Psoas muscle (tissue), 7 donors: ENCODE measurements at regions not wholly inside any gene's neighbourhood (a gene's known extent, or its start where the extent isn't known, plus 50 kb on each side); places are given as distances from the start of the nearest gene placed in this dataset.

Experiments used
- ATAC-seq, 4 donors: fragments of 200-7000 bp; cut with Tn5 transposase; one replicate each; pipeline ENCODE4 v1.9.1; 2020; ENCODE audit warnings: moderate library complexity in 3 of 4, mild to moderate bottlenecking in 2 of 4
- DNase-seq, 2 donors: peaks; one replicate each; pipeline ENCODE4 v3.0.0-alpha.2; 2020
- H3K27ac ChIP-seq: fragments of 200-600 bp; one replicate; pipeline ENCODE4 v1.8.0; 2022
- H3K27me3 ChIP-seq, 3 donors: fragments of 200-600 bp in 1 of 3; one replicate each; pipeline versions ENCODE4 v1.6.1 to v1.8.0; 2013 to 2022; ENCODE audit warnings: low read length in 2 of 3, mild to moderate bottlenecking in 2 of 3, moderate library complexity in 1 of 3; ENCODE audit not compliant: insufficient read depth in 3 of 3
- H3K36me3 ChIP-seq, 2 donors: fragments of 200-600 bp in 1 of 2; one replicate each; pipeline versions ENCODE4 v1.6.1 to v1.8.0; 2013 to 2022; ENCODE audit warnings: low read depth in 1 of 2, mild to moderate bottlenecking in 1 of 2, moderate library complexity in 1 of 2; ENCODE audit not compliant: insufficient read depth in 1 of 2
- H3K4me1 ChIP-seq: fragments of 200-600 bp; one replicate; pipeline ENCODE4 v1.8.0; 2022
- H3K4me3 ChIP-seq: fragments of 200-600 bp; one replicate; pipeline ENCODE4 v1.8.0; 2022; ENCODE audit warnings: mild to moderate bottlenecking
- H3K9me3 ChIP-seq: fragments of 200-600 bp; one replicate; pipeline ENCODE4 v1.8.0; 2022
- WGBS, 3 donors: extraction: QIAGEN DNeasy Blood & Tissue Kit; methylation state at CpG; one replicate each; pipeline versions ENCODE4 v1.1.6 to v1.1.7; 2013; 5-methylcytosine and 5-hydroxymethylcytosine counted together
- intact Hi-C, 2 donors: fragments of 100-400 bp; cut with DNase I; formaldehyde crosslinking; loops; one replicate each; pipeline versions ENCODE4 v1.11.0 to v1.14.2; 2022
- TF ChIP-seq, protein P1 (sequence below): fragments of 200-600 bp; IDR thresholded peaks from one replicate; pipeline ENCODE4 v1.8.0; 2022; ENCODE audit warnings: antibody characterized with exemption
- donor health status: healthy with polysubstance abuse.
- donor health status: DM: no; HTN: no; CAD: no; lungs with moderate emphysema.
- donor health status: Bipolar disorder and iron deficiency.
- donor health status: healthy.
- donor health status: DM: yes; HTN: yes; CAD: no.
- donor health status: DM: no; HTN: no; CAD: no.
- donor health status: DM: yes; HTN: yes; CAD: no.

DNA sequence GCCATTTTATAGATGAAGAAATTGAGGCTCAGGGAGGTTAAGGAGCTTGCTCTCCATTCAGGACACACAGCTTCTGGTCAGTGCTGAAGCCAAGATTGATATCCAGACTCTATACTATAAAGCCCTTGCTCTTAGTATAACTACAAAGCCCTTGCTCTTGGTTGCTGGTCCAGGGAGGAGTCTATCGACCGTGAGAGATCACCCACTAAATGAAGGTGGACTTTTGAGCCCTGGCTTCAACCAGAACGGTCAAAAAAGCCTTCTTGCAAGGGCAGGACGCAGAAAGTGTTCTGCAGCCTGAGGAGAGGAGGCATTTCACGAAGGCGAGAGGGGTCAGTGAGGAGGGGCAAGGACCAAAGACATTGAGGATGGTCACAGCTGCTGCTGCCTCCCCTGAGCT lies 176.3 kb downstream of the CYP26A1 start:
- Histone ChIP-seq H3K4me1 (no peaks in the 10 kb centered on the region), H3K4me3 (no peak overlapping the region), H3K9me3 (no peaks in the 10 kb centered on the region), H3K27me3 (peaks cover 0 to 8% (median 0%) of the 10 kb centered on the region in 3 donors), H3K27ac (no peak overlapping the region), H3K36me3 (no peaks in the 10 kb centered on the region)
- intact Hi-C loops: no loop called here
- 78 to 81% (median 79%) methylated on average over 6 of the region's 6 CpGs for WGBS, 3 donors
- TF ChIP-seq, protein P1, sequence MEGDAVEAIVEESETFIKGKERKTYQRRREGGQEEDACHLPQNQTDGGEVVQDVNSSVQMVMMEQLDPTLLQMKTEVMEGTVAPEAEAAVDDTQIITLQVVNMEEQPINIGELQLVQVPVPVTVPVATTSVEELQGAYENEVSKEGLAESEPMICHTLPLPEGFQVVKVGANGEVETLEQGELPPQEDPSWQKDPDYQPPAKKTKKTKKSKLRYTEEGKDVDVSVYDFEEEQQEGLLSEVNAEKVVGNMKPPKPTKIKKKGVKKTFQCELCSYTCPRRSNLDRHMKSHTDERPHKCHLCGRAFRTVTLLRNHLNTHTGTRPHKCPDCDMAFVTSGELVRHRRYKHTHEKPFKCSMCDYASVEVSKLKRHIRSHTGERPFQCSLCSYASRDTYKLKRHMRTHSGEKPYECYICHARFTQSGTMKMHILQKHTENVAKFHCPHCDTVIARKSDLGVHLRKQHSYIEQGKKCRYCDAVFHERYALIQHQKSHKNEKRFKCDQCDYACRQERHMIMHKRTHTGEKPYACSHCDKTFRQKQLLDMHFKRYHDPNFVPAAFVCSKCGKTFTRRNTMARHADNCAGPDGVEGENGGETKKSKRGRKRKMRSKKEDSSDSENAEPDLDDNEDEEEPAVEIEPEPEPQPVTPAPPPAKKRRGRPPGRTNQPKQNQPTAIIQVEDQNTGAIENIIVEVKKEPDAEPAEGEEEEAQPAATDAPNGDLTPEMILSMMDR: no peak
- ATAC-seq (no peak), DNase-seq (no peak)

DNA sequence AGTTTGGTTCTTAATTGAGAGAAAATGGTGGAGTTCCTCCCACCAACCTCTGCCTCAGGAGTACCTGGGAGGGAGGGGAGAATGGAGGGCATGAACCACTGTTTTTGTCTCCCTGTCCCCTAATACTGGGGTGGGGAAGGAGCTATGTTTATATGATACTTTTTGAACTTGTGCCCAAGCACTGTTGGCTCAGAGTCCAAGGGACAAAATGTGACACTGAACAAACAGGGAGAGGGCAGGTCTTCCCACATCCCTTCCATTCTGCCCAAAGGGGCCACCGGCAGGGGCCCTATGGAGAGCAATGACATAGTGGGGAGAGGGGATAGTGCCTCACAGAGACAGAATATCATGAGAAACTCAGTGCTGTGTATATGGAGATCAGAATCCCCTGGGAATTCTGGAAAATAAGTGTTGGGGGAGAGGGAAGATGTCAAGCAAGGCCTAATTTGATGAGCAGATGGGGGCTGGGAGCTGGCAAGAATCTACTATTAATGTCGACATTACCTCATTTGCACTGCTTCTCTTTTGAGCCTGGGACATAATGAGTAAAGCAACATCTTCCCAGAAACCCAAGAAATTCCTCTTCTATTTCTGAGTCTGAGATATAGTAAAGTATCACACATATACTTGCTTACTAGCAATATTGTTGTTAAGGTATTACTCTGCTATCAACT lies 180.6 kb downstream of the CYP26A1 start:
- no peaks in the 10 kb centered on the region for H3K36me3 ChIP-seq
- H3K27ac ChIP-seq: no peak overlapping the region
- no peak overlapping the region for H3K4me3 ChIP-seq
- TF ChIP-seq, protein P1: no peak
- WGBS, 3 donors: 45 to 64% (median 54%) methylated on average over 2 of the region's 2 CpGs
- no peak for ATAC-seq
- no peaks in the 10 kb centered on the region for H3K9me3 ChIP-seq
- H3K4me1 ChIP-seq: no peaks in the 10 kb centered on the region
- H3K27me3 ChIP-seq: peaks cover 0 to 5% (median 0%) of the 10 kb centered on the region in 3 donors
- DNase-seq: no peak
- intact Hi-C loops: no loop called here

DNA sequence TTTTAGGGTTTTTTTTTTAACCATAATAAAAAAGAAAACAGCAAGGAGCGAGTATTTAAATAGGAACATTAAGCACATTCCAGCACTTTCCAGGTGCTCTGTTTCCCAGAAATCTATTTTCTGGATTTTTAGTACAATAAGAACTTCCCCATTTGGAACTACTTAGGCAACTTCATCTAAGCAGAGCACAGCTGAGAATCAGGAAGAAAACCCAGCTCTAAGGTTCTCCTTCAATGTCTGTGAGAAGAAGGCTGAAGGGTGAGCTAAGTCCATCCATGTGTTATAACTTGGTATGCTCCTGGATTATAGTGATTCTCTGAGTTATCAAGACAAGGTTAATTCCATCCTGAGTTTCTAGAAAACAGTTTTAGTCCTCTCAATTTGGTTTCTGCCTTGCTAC lies 181.9 kb downstream of the CYP26A1 start:
- Histone ChIP-seq H3K27me3 (no peaks in the 10 kb centered on the region), H3K27ac (no peak overlapping the region), H3K4me1 (no peaks in the 10 kb centered on the region), H3K4me3 (no peak overlapping the region), H3K9me3 (no peaks in the 10 kb centered on the region), H3K36me3 (no peaks in the 10 kb centered on the region)
- intact Hi-C loops: no loop called here
- ATAC-seq (no peak), DNase-seq (no peak)
- WGBS, 3 donors: 87 to 95% (median 90%) methylated on average over 1 of the region's 1 CpG
- TF ChIP-seq, protein P1: no peak
